SU-DHL-6 (cell line): ENCODE measurements at regions not wholly inside any gene's neighbourhood (a gene's known extent, or its start where the extent isn't known, plus 50 kb on each side); places are given as distances from the start of the nearest gene placed in this dataset.

Experiments used
- H2AFZ ChIP-seq: fragments of 200-600 bp; sonication (generic); 2 replicates; pipeline ENCODE4 v1.6.1; 2014; ENCODE audit warnings: low read depth, mild to moderate bottlenecking, moderate library complexity, mixed read lengths, antibody characterized with exemption, low read length; ENCODE audit not compliant: severe bottlenecking
- H3F3A ChIP-seq: fragments of 200-600 bp; shearing (Covaris generic); 2 replicates; pipeline ENCODE4 v1.6.0; 2016; ENCODE audit warnings: antibody characterized with exemption, mild to moderate bottlenecking; ENCODE audit not compliant: insufficient read depth
- H3K27ac ChIP-seq: fragments of 200-600 bp; sonication (generic); 2 replicates; pipeline ENCODE4 v1.5.1; 2016; ENCODE audit warnings: low read depth, mild to moderate bottlenecking, low read length, moderate library complexity, mixed read lengths
- H3K27me3 ChIP-seq: fragments of 200-600 bp; sonication (generic), shearing (Covaris generic); 2 replicates; pipeline ENCODE4 v1.6.0; 2014; ENCODE audit warnings: mild to moderate bottlenecking, low read length
- H3K36me3 ChIP-seq: fragments of 200-600 bp; sonication (generic); 2 replicates; pipeline ENCODE4 v1.6.1; 2014; ENCODE audit warnings: mild to moderate bottlenecking, low read length, mixed read lengths
- H3K4me2 ChIP-seq: fragments of 300-600, 200-600 bp; shearing (Covaris generic), sonication (generic); 2 replicates; pipeline ENCODE4 v1.6.0; 2014; ENCODE audit warnings: low read length, low read depth, mild to moderate bottlenecking; ENCODE audit not compliant: poor library complexity, severe bottlenecking
- H3K4me3 ChIP-seq: fragments of 200-600 bp; sonication (generic); 2 replicates; pipeline ENCODE4 v1.5.1; 2014; ENCODE audit warnings: antibody characterized with exemption, low read length, mild to moderate bottlenecking, mixed read lengths; ENCODE audit not compliant: insufficient read depth, poor library complexity, severe bottlenecking
- H3K79me2 ChIP-seq: fragments of 200-600 bp; sonication (generic); 2 replicates; pipeline ENCODE4 v1.6.1; 2014; ENCODE audit warnings: mild to moderate bottlenecking, low read length, moderate library complexity; ENCODE audit not compliant: insufficient read depth
- H3K9ac ChIP-seq: fragments of 200-600 bp; sonication (generic); 2 replicates; pipeline ENCODE4 v1.7.0; 2014; ENCODE audit warnings: mild to moderate bottlenecking, low read length
- H3K9me2 ChIP-seq: fragments of 200-600 bp; sonication (generic); replicated peaks from 2 replicates; pipeline ENCODE4 v1.6.1; 2014; ENCODE audit warnings: low read length; ENCODE audit not compliant: insufficient read depth
- H3K9me3 ChIP-seq: fragments of 200-600 bp; sonication (generic); 2 replicates; pipeline ENCODE4 v1.6.1; 2014; ENCODE audit warnings: low read length, mixed read lengths; ENCODE audit not compliant: insufficient read depth
- H4K20me1 ChIP-seq: fragments of 200-600 bp; sonication (generic); 2 replicates; pipeline ENCODE4 v1.6.1; 2014; ENCODE audit warnings: low read depth, mild to moderate bottlenecking, antibody characterized with exemption, low read length, moderate library complexity, mixed read lengths
- CTCF ChIP-seq: fragments of 200-600 bp; sonication (generic); IDR thresholded peaks from one replicate; pipeline ENCODE4 v1.5.1; 2017; ENCODE audit warnings: antibody characterized with exemption, mild to moderate bottlenecking, low read length, moderate library complexity; ENCODE audit not compliant: insufficient read depth, poor library complexity, severe bottlenecking
- EZH2phosphoT487 ChIP-seq: fragments of 200-600 bp; sonication (generic), shearing (Covaris generic); conservative IDR thresholded peaks from 2 replicates; pipeline ENCODE4 v1.6.1; 2018; ENCODE audit warnings: mild to moderate bottlenecking, antibody characterized with exemption, low read length, moderate library complexity, mixed read lengths

GRCh38 chr2:40507432-40507831, 55.5 kb upstream of the SLC8A1 start:
- no peaks in the 10 kb centered on the region for H3K36me3 ChIP-seq
- no peaks in the 10 kb centered on the region for H4K20me1 ChIP-seq
- no peaks in the 10 kb centered on the region for H3K79me2 ChIP-seq
- no peak for TF ChIP-seq CTCF
- no peak for TF ChIP-seq EZH2phosphoT487
- no peak overlapping the region for H3K4me3 ChIP-seq
- no peaks in the 10 kb centered on the region for H3K27me3 ChIP-seq
- H2AFZ ChIP-seq, result no peak overlapping the region
- no peak overlapping the region for H3K4me2 ChIP-seq
- no peak overlapping the region for H3K9ac ChIP-seq
- H3F3A ChIP-seq, result no peaks in the 10 kb centered on the region
- H3K9me2 ChIP-seq, result no peaks in the 10 kb centered on the region
- H3K9me3 ChIP-seq, result no peaks in the 10 kb centered on the region
- H3K27ac ChIP-seq, result no peak overlapping the region

GRCh38 chr2:40510304-40510703, 58.4 kb upstream of the SLC8A1 start:
- Histone ChIP-seq H3K9me2 (no peaks in the 10 kb centered on the region), H3K4me2 (no peak overlapping the region), H3K4me3 (no peak overlapping the region), H2AFZ (no peak overlapping the region), H3K36me3 (no peaks in the 10 kb centered on the region), H3F3A (no peaks in the 10 kb centered on the region), H3K9me3 (no peaks in the 10 kb centered on the region), H3K79me2 (no peaks in the 10 kb centered on the region), H4K20me1 (no peaks in the 10 kb centered on the region), H3K27ac (no peak overlapping the region), H3K9ac (no peak overlapping the region), H3K27me3 (no peaks in the 10 kb centered on the region)
- TF ChIP-seq EZH2phosphoT487, result no peak
- TF ChIP-seq CTCF, result no peak

DNA sequence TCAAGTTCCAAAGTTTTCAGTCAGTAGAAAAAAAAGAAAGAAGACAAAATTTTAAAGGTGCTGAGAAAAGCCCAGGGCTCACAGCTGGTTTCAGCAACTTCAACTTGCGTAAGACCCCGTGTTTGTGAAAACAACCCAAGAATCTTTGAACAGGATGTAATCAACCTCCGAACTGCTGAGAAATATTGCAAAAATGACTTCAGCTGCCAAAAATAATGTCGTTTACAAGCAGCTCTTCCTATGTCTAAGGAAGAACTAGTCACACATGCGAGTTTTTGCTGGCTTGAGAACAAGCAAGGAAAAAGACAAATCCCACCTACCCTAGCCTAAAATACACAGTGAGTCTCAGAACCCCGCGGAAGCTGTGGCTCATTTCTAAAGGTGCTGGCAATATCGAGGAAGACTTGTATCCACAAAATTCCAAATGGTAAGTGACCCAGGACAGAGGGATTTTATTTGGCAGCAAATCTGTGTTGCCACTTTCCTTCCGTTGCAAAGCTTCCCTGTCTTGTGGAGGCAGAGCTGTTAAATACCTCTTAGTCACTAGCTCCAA, 59.8 kb upstream of the SLC8A1 start:
- no peaks in the 10 kb centered on the region for H3K9me3 ChIP-seq
- no peaks in the 10 kb centered on the region for H3K9me2 ChIP-seq
- H3K27ac ChIP-seq, result no peak overlapping the region
- H3K4me2 ChIP-seq, result no peak overlapping the region
- no peaks in the 10 kb centered on the region for H3K36me3 ChIP-seq
- H3F3A ChIP-seq, result no peaks in the 10 kb centered on the region
- no peak overlapping the region for H2AFZ ChIP-seq
- H3K9ac ChIP-seq, result no peak overlapping the region
- no peaks in the 10 kb centered on the region for H3K79me2 ChIP-seq
- no peak for TF ChIP-seq CTCF
- no peak for TF ChIP-seq EZH2phosphoT487
- H3K4me3 ChIP-seq, result no peak overlapping the region
- no peaks in the 10 kb centered on the region for H4K20me1 ChIP-seq
- no peaks in the 10 kb centered on the region for H3K27me3 ChIP-seq
